GM23338 (cell line): ENCODE measurements at regions not wholly inside any gene's neighbourhood (a gene's known extent, or its start where the extent isn't known, plus 50 kb on each side); places are given as distances from the start of the nearest gene placed in this dataset.

Source experiments
- ATAC-seq: fragments of 200-7000 bp; cut with Tn5 transposase; 3 replicates; pipeline ENCODE4 v1.9.1; 2020
- DNase-seq: peaks from one replicate; pipeline ENCODE4 v3.0.0-alpha.2; 2015; ENCODE audit warnings: low spot score
- H2AFZ ChIP-seq: fragments of 200-600 bp; sonication (generic); 2 replicates; pipeline ENCODE4 v1.8.0; 2016; ENCODE audit warnings: antibody characterized with exemption, mild to moderate bottlenecking, moderate library complexity
- H3F3A ChIP-seq: fragments of 200-600 bp; sonication (generic); replicated peaks from 2 replicates; pipeline ENCODE4 v1.8.0; 2017; ENCODE audit warnings: antibody characterized with exemption, mixed run types, low read depth
- H3K27ac ChIP-seq: fragments of 200-600 bp; sonication (generic); 2 replicates; pipeline ENCODE4 v1.6.1; 2016; ENCODE audit warnings: low read depth
- H3K27me3 ChIP-seq: fragments of 200-600 bp; sonication (generic); 2 replicates; pipeline ENCODE4 v1.8.0; 2016; ENCODE audit warnings: mild to moderate bottlenecking, mixed run types, moderate library complexity; ENCODE audit not compliant: insufficient read depth
- H3K36me3 ChIP-seq: fragments of 200-600 bp; sonication (generic); 2 replicates; pipeline ENCODE4 v1.8.0; 2016; ENCODE audit warnings: mild to moderate bottlenecking; ENCODE audit not compliant: insufficient read depth
- H3K4me1 ChIP-seq: fragments of 200-600 bp; sonication (generic); 2 replicates; pipeline ENCODE4 v1.8.0; 2016; ENCODE audit warnings: mild to moderate bottlenecking, moderate library complexity; ENCODE audit not compliant: insufficient read depth
- H3K4me2 ChIP-seq: fragments of 200-600 bp; sonication (generic); 2 replicates; pipeline ENCODE4 v1.7.1; 2017; ENCODE audit warnings: mixed run types
- H3K4me3 ChIP-seq: fragments of 200-600 bp; sonication (generic); 2 replicates; pipeline ENCODE4 v1.6.1; 2016; ENCODE audit warnings: mixed run types
- H3K79me2 ChIP-seq: fragments of 200-600 bp; sonication (generic); replicated peaks from 2 replicates; pipeline ENCODE4 v1.8.0; 2017; ENCODE audit warnings: mild to moderate bottlenecking; ENCODE audit not compliant: insufficient read depth
- H3K9me2 ChIP-seq: fragments of 200-600 bp; sonication (generic); 2 replicates; pipeline ENCODE4 v1.8.0; 2017; ENCODE audit not compliant: insufficient read depth
- H4K20me1 ChIP-seq: fragments of 200-600 bp; sonication (generic); replicated peaks from 2 replicates; pipeline ENCODE4 v1.8.0; 2017; ENCODE audit warnings: mild to moderate bottlenecking; ENCODE audit not compliant: insufficient read depth
- H3K27ac Mint-ChIP-seq: 2 replicates; pipeline ENCODE4 v1.8.0; 2020; ENCODE audit warnings: inconsistent platforms, mild to moderate bottlenecking, moderate library complexity, mixed read lengths
- H3K27me3 Mint-ChIP-seq: 3 replicates; pipeline ENCODE4 v1.8.0; 2022; ENCODE audit warnings: low read depth, mild to moderate bottlenecking, moderate library complexity, mixed read lengths, inconsistent platforms; ENCODE audit not compliant: insufficient read depth, poor library complexity
- H3K36me3 Mint-ChIP-seq: 3 replicates; pipeline ENCODE4 v1.8.0; 2021; ENCODE audit warnings: low read depth, mild to moderate bottlenecking, inconsistent platforms, moderate library complexity, mixed read lengths
- H3K4me1 Mint-ChIP-seq: 3 replicates; pipeline ENCODE4 v1.8.0; 2020; ENCODE audit warnings: mild to moderate bottlenecking, inconsistent platforms, mixed read lengths
- H3K4me3 Mint-ChIP-seq: 3 replicates; pipeline ENCODE4 v1.8.0; 2021; ENCODE audit warnings: moderate library complexity, mild to moderate bottlenecking, inconsistent platforms, mixed read lengths
- H3K9me3 Mint-ChIP-seq: 3 replicates; pipeline ENCODE4 v1.8.0; 2020; ENCODE audit warnings: moderate library complexity, mild to moderate bottlenecking, inconsistent platforms, mixed read lengths
- CREB1 ChIP-seq: fragments of 250-450 bp; sonication (Bioruptor Pico); IDR thresholded peaks from 2 replicates; pipeline ENCODE4 v1.5.0; 2020; ENCODE audit warnings: low read depth, mild to moderate bottlenecking, moderate library complexity
- CTCF ChIP-seq, 2 experiments: fragments of 200-600 bp in 1 of 2; sonication (generic) in 1 of 2; conservative IDR thresholded peaks; 2 replicates each; pipeline versions ENCODE4 v1.5.1 to v1.6.1; 2016 to 2017; ENCODE audit warnings: antibody characterized with exemption in 2 of 2, low read depth in 2 of 2, mild to moderate bottlenecking in 2 of 2, moderate library complexity in 1 of 2
- ETS1 ChIP-seq: IDR thresholded peaks from 2 replicates; pipeline ENCODE4 v1.6.1; 2016; ENCODE audit warnings: antibody characterized with exemption
- EZH2 ChIP-seq: fragments of 200-600 bp; sonication (generic); IDR thresholded peaks from one replicate; pipeline ENCODE4 v1.8.0; 2017; ENCODE audit warnings: antibody characterized with exemption, mild to moderate bottlenecking, low read depth; ENCODE audit not compliant: unreplicated experiment
- EZH2phosphoT487 ChIP-seq: fragments of 200-600 bp; sonication (generic); IDR thresholded peaks from one replicate; pipeline ENCODE4 v1.8.1; 2018; ENCODE audit warnings: antibody characterized with exemption; ENCODE audit not compliant: unreplicated experiment
- JUNB ChIP-seq: IDR thresholded peaks from one replicate; pipeline ENCODE4 v1.6.1; 2016; ENCODE audit warnings: antibody characterized with exemption; ENCODE audit not compliant: unreplicated experiment
- NANOG ChIP-seq: IDR thresholded peaks from 2 replicates; pipeline ENCODE4 v1.6.1; 2016; ENCODE audit warnings: antibody characterized with exemption, borderline replicate concordance
- POLR2AphosphoS5 ChIP-seq: IDR thresholded peaks from 2 replicates; pipeline ENCODE4 v1.6.1; 2016; ENCODE audit warnings: antibody characterized with exemption, low read depth
- REST ChIP-seq: IDR thresholded peaks from one replicate; pipeline ENCODE4 v1.6.1; 2018; ENCODE audit warnings: antibody characterized with exemption; ENCODE audit not compliant: unreplicated experiment
- STAT1 ChIP-seq: IDR thresholded peaks from one replicate; pipeline ENCODE4 v1.6.1; 2016; ENCODE audit warnings: antibody characterized with exemption; ENCODE audit not compliant: unreplicated experiment
- ZNF114 ChIP-seq: fragments of 250-450 bp; sonication (Bioruptor Pico); IDR thresholded peaks from 2 replicates; pipeline ENCODE4 v1.5.0; 2020; ENCODE audit warnings: mild to moderate bottlenecking, moderate library complexity
- ZNF331 ChIP-seq: fragments of 250-450 bp; sonication (Bioruptor Pico); IDR thresholded peaks from 2 replicates; pipeline ENCODE4 v1.5.0; 2020; ENCODE audit warnings: low read depth, mild to moderate bottlenecking, moderate library complexity
- ZNF462 ChIP-seq: fragments of 250-450 bp; sonication (Bioruptor Pico); IDR thresholded peaks from 2 replicates; pipeline ENCODE4 v1.5.0; 2020; ENCODE audit warnings: mild to moderate bottlenecking, moderate library complexity

GRCh38 chr2:111691164-111691875, 192.7 kb downstream of the ANAPC1 start:
- Histone ChIP-seq H3F3A (no peaks in the 10 kb centered on the region), H3K27ac (no peak overlapping the region), H3K36me3 (no peaks in the 10 kb centered on the region), H3K4me2 (no peak overlapping the region), H3K79me2 (no peaks in the 10 kb centered on the region), H2AFZ (no peak overlapping the region), H3K27me3 (no peaks in the 10 kb centered on the region), H3K4me3 (no peak overlapping the region), H3K9me2 (no peaks in the 10 kb centered on the region), H4K20me1 (no peaks in the 10 kb centered on the region), H3K4me1 (no peaks in the 10 kb centered on the region)
- no peak overlapping the region for H3K27ac Mint-ChIP-seq
- H3K4me1 Mint-ChIP-seq: no peaks in the 10 kb centered on the region
- no peak for TF ChIP-seq CTCF (conservative IDR thresholded peaks at IDR 0.05; ENCODE audit: low read depth in 2 of 2)
- no peak for TF ChIP-seq EZH2phosphoT487
- TF ChIP-seq JUNB: no peak
- no peak for TF ChIP-seq NANOG
- no peak for TF ChIP-seq ZNF114 (CRISPR knock-in tag)
- no peak for TF ChIP-seq CREB1 (CRISPR knock-in tag)
- TF ChIP-seq STAT1: no peak
- no peak for TF ChIP-seq POLR2AphosphoS5
- TF ChIP-seq ZNF462 (CRISPR knock-in tag): no peak
- no peak for TF ChIP-seq EZH2
- TF ChIP-seq REST: no peak
- no peak for TF ChIP-seq ZNF331 (CRISPR knock-in tag)
- TF ChIP-seq ETS1: no peak
- H3K9me3 Mint-ChIP-seq: peaks cover 4% of the 10 kb centered on the region; the same call in 1 of the 3 replicates
- DNase-seq: no peak
- H3K36me3 Mint-ChIP-seq: peaks cover 13% of the 10 kb centered on the region; the same call in 2 of the 3 replicates
- no peak for ATAC-seq
- H3K27me3 Mint-ChIP-seq: peaks cover 5% of the 10 kb centered on the region
- no peak overlapping the region for H3K4me3 Mint-ChIP-seq
